H1 (cell line): ENCODE measurements at regions not wholly inside any gene's neighbourhood (a gene's known extent, or its start where the extent isn't known, plus 50 kb on each side); places are given as distances from the start of the nearest gene placed in this dataset.

Experiments used
- ASH2L ChIP-seq: fragments of 200-600, 300-600 bp; sonication (generic); IDR thresholded peaks from one replicate; pipeline ENCODE4 v1.7.1; 2017; ENCODE audit warnings: low read length
- CBX8 ChIP-seq: fragments of 300-800, 300-1000 bp; sonication (generic); IDR thresholded peaks from 2 replicates; pipeline ENCODE4 v1.7.1; 2016; ENCODE audit warnings: low read depth, low read length, borderline replicate concordance
- CHD7 ChIP-seq: fragments of 300-600 bp; sonication (generic); IDR thresholded peaks from 2 replicates; pipeline ENCODE4 v1.7.1; 2012; ENCODE audit warnings: low read length, moderate library complexity, mild to moderate bottlenecking, inconsistent platforms; ENCODE audit not compliant: insufficient replicate concordance
- EZH2 ChIP-seq: fragments of 200-600 bp; sonication (generic); IDR thresholded peaks from 2 replicates; pipeline ENCODE4 v1.7.1; 2012; ENCODE audit warnings: low read depth, mild to moderate bottlenecking, moderate library complexity, low read length, inconsistent platforms; ENCODE audit not compliant: severe bottlenecking
- SRF ChIP-seq: IDR thresholded peaks from 2 replicates; pipeline ENCODE4 v1.6.1; 2011; ENCODE audit warnings: mild to moderate bottlenecking, low read depth, low read length, moderate library complexity

DNA sequence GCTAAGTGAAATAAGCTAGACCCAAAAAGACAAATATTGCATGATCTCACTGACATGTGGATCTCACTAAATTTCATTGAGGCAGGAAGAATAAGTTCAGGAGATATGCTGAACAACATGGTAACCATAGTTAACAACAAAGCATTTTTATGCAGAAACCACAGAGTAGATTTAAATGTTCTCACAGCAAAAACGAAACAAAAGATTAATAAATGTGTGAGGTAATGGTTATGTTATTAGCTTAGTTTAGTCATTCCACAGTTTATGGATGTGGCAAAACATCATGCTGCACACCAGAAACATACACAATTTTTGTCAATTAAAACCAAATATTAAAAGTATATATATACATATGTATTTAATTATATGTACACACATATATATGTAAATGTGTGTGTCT is 765.8 kb downstream of the SLITRK5 start (continued):
- TF ChIP-seq CHD7: no peak
- no peak for TF ChIP-seq CBX8
- no peak for TF ChIP-seq ASH2L
- no peak for TF ChIP-seq EZH2
- no peak for TF ChIP-seq SRF
